HG02759 (cell line): ENCODE measurements at regions not wholly inside any gene's neighbourhood (a gene's known extent, or its start where the extent isn't known, plus 50 kb on each side); places are given as distances from the start of the nearest gene placed in this dataset.

Experiments
- ATAC-seq: cut with Tn5 transposase; IDR thresholded peaks from one replicate; pipeline ENCODE4 v1.9.1; 2021; ENCODE audit warnings: mild to moderate bottlenecking, moderate library complexity; ENCODE audit not compliant: unreplicated experiment

GRCh38 chr6:113505084-113505699, 352.0 kb upstream of the MARCKS start:
- ATAC-seq, result no peak

- no peak for ATAC-seq
Measured at GRCh38 chr6:113508249-113508648, 348.9 kb upstream of the MARCKS start.

GRCh38 chr6:113511100-113511499, 346.0 kb upstream of the MARCKS start:
- ATAC-seq, result no peak

- no peak for ATAC-seq
Measured at GRCh38 chr6:113512576-113512975, 344.6 kb upstream of the MARCKS start.

- ATAC-seq, result no peak
Measured at GRCh38 chr6:113513086-113513485, 344.1 kb upstream of the MARCKS start.

GRCh38 chr6:113522376-113522775, 334.8 kb upstream of the MARCKS start:
- no peak for ATAC-seq

GRCh38 chr6:113524826-113525225, 332.3 kb upstream of the MARCKS start:
- no peak for ATAC-seq

GRCh38 chr6:113526553-113526952, 330.6 kb upstream of the MARCKS start:
- ATAC-seq, result no peak

- no peak for ATAC-seq
Measured at GRCh38 chr6:113526995-113527394, 330.1 kb upstream of the MARCKS start.

GRCh38 chr6:113528111-113528510, 329.0 kb upstream of the MARCKS start:
- no peak for ATAC-seq

GRCh38 chr6:113529196-113529595, 327.9 kb upstream of the MARCKS start:
- ATAC-seq, result no peak

- no peak for ATAC-seq
Measured at GRCh38 chr6:113529879-113530278, 327.3 kb upstream of the MARCKS start.

- no peak for ATAC-seq
Measured at GRCh38 chr6:113530769-113531168, 326.4 kb upstream of the MARCKS start.

GRCh38 chr6:113539202-113539601, 317.9 kb upstream of the MARCKS start:
- ATAC-seq, result no peak

- ATAC-seq, result no peak
Measured at GRCh38 chr6:113539623-113540022, 317.5 kb upstream of the MARCKS start.

GRCh38 chr6:113540466-113540865, 316.7 kb upstream of the MARCKS start:
- no peak for ATAC-seq

- ATAC-seq, result no peak
Measured at GRCh38 chr6:113551168-113551567, 306.0 kb upstream of the MARCKS start.

GRCh38 chr6:113556775-113557174, 300.4 kb upstream of the MARCKS start:
- no peak for ATAC-seq

- no peak for ATAC-seq
Measured at GRCh38 chr6:113558431-113558830, 298.7 kb upstream of the MARCKS start.

GRCh38 chr6:113558966-113559365, 298.2 kb upstream of the MARCKS start:
- ATAC-seq, result no peak

- no peak for ATAC-seq
Measured at GRCh38 chr6:113560376-113560775, 296.8 kb upstream of the MARCKS start.

- ATAC-seq, result no peak
Measured at GRCh38 chr6:113560908-113561307, 296.2 kb upstream of the MARCKS start.

- no peak for ATAC-seq
Measured at GRCh38 chr6:113562248-113562647, 294.9 kb upstream of the MARCKS start.
